DND-41 (cell line): ENCODE measurements at regions not wholly inside any gene's neighbourhood (a gene's known extent, or its start where the extent isn't known, plus 50 kb on each side); places are given as distances from the start of the nearest gene placed in this dataset.

Experiments used
- CTCF ChIP-seq: IDR thresholded peaks from 2 replicates; pipeline ENCODE4 v1.5.1; 2012; ENCODE audit warnings: borderline replicate concordance, low read length, moderate library complexity, mild to moderate bottlenecking; ENCODE audit not compliant: poor library complexity, severe bottlenecking; ENCODE audit errors: extremely low read depth
- EZH2 ChIP-seq: IDR thresholded peaks from 3 replicates; pipeline ENCODE4 v1.6.1; 2012; ENCODE audit warnings: borderline replicate concordance, low read depth, mild to moderate bottlenecking, moderate library complexity, low read length, inconsistent platforms; ENCODE audit not compliant: severe bottlenecking

- TF ChIP-seq CTCF (no peak), EZH2 (no peak)
Measured at GRCh38 chr1:99550198-99550597, 95.7 kb upstream of the PALMD start.
